ENCODE measurements at regions not wholly inside any gene's neighbourhood (a gene's known extent, or its start where the extent isn't known, plus 50 kb on each side); places are given as distances from the start of the nearest gene placed in this dataset.

- H3K4me3 ChIP-seq (ENCODE audit: low read depth, low read length): no peak overlapping the region
- H3K4me1 ChIP-seq (ENCODE audit: control insufficient read depth, insufficient read depth, low read length, unreplicated experiment): no peaks in the 10 kb centered on the region
- peaks cover 4% of the 10 kb centered on the region; the same call in 1 of the 2 replicates for H3K27me3 ChIP-seq (ENCODE audit: insufficient read depth, low read length)
- no peak overlapping the region for H2AFZ ChIP-seq (ENCODE audit: low read length, unreplicated experiment)
- no peaks in the 10 kb centered on the region for H3K79me2 ChIP-seq (ENCODE audit: control insufficient read depth, insufficient read depth, low read length, unreplicated experiment)
- H3K27ac ChIP-seq (ENCODE audit: low read depth, low read length): no peak overlapping the region
- H3K36me3 ChIP-seq (ENCODE audit: insufficient read depth, low read length): no peaks in the 10 kb centered on the region
Observed at GRCh38 chr17:34800661-34801060, 160.6 kb downstream of the CCT6B start.

GRCh38 chr17:34799751-34800150, 161.5 kb downstream of the CCT6B start:
- H3K79me2 ChIP-seq (ENCODE audit: control insufficient read depth, insufficient read depth, low read length, unreplicated experiment): no peaks in the 10 kb centered on the region
- no peaks in the 10 kb centered on the region for H3K36me3 ChIP-seq (ENCODE audit: insufficient read depth, low read length)
- no peaks in the 10 kb centered on the region for H3K4me1 ChIP-seq (ENCODE audit: control insufficient read depth, insufficient read depth, low read length, unreplicated experiment)
- no peak overlapping the region for H3K27ac ChIP-seq (ENCODE audit: low read depth, low read length)
- no peak overlapping the region for H2AFZ ChIP-seq (ENCODE audit: low read length, unreplicated experiment)
- no peak overlapping the region for H3K4me3 ChIP-seq (ENCODE audit: low read depth, low read length)
- H3K27me3 ChIP-seq (ENCODE audit: insufficient read depth, low read length): peaks cover 4% of the 10 kb centered on the region; the same call in 1 of the 2 replicates

- no peak overlapping the region for H3K27ac ChIP-seq (ENCODE audit: low read depth, low read length)
- peaks cover 4% of the 10 kb centered on the region; the same call in 1 of the 2 replicates for H3K27me3 ChIP-seq (ENCODE audit: insufficient read depth, low read length)
- H3K4me1 ChIP-seq (ENCODE audit: control insufficient read depth, insufficient read depth, low read length, unreplicated experiment): no peaks in the 10 kb centered on the region
- no peaks in the 10 kb centered on the region for H3K36me3 ChIP-seq (ENCODE audit: insufficient read depth, low read length)
- no peak overlapping the region for H2AFZ ChIP-seq (ENCODE audit: low read length, unreplicated experiment)
- no peaks in the 10 kb centered on the region for H3K79me2 ChIP-seq (ENCODE audit: control insufficient read depth, insufficient read depth, low read length, unreplicated experiment)
- H3K4me3 ChIP-seq (ENCODE audit: low read depth, low read length): no peak overlapping the region
Observed at GRCh38 chr17:34798581-34798980, 162.7 kb downstream of the CCT6B start.

GRCh38 chr17:34797720-34798119, 163.5 kb downstream of the CCT6B start:
- Histone ChIP-seq H3K27ac (ENCODE audit: low read depth, low read length) (no peak overlapping the region), H2AFZ (ENCODE audit: low read length, unreplicated experiment) (no peak overlapping the region), H3K36me3 (ENCODE audit: insufficient read depth, low read length) (no peaks in the 10 kb centered on the region), H3K4me1 (ENCODE audit: control insufficient read depth, insufficient read depth, low read length, unreplicated experiment) (no peaks in the 10 kb centered on the region), H3K4me3 (ENCODE audit: low read depth, low read length) (no peak overlapping the region), H3K27me3 (ENCODE audit: insufficient read depth, low read length) (peaks cover 4% of the 10 kb centered on the region; the same call in 1 of the 2 replicates), H3K79me2 (ENCODE audit: control insufficient read depth, insufficient read depth, low read length, unreplicated experiment) (no peaks in the 10 kb centered on the region)

- Histone ChIP-seq H3K36me3 (ENCODE audit: insufficient read depth, low read length) (no peaks in the 10 kb centered on the region), H3K27ac (ENCODE audit: low read depth, low read length) (no peak overlapping the region), H2AFZ (ENCODE audit: low read length, unreplicated experiment) (no peak overlapping the region), H3K4me3 (ENCODE audit: low read depth, low read length) (no peak overlapping the region), H3K27me3 (ENCODE audit: insufficient read depth, low read length) (no peaks in the 10 kb centered on the region), H3K79me2 (ENCODE audit: control insufficient read depth, insufficient read depth, low read length, unreplicated experiment) (no peaks in the 10 kb centered on the region), H3K4me1 (ENCODE audit: control insufficient read depth, insufficient read depth, low read length, unreplicated experiment) (no peaks in the 10 kb centered on the region)
Observed at GRCh38 chr17:34793231-34793908, 167.9 kb downstream of the CCT6B start.

GRCh38 chr17:34788696-34789095, 172.6 kb downstream of the CCT6B start:
- Histone ChIP-seq H3K79me2 (ENCODE audit: control insufficient read depth, insufficient read depth, low read length, unreplicated experiment) (no peaks in the 10 kb centered on the region), H3K27me3 (ENCODE audit: insufficient read depth, low read length) (no peaks in the 10 kb centered on the region), H3K36me3 (ENCODE audit: insufficient read depth, low read length) (no peaks in the 10 kb centered on the region), H3K4me1 (ENCODE audit: control insufficient read depth, insufficient read depth, low read length, unreplicated experiment) (no peaks in the 10 kb centered on the region), H3K27ac (ENCODE audit: low read depth, low read length) (no peak overlapping the region), H2AFZ (ENCODE audit: low read length, unreplicated experiment) (no peak overlapping the region), H3K4me3 (ENCODE audit: low read depth, low read length) (no peak overlapping the region)

GRCh38 chr17:34784526-34784925, 176.7 kb downstream of the CCT6B start:
- no peak overlapping the region for H3K27ac ChIP-seq (ENCODE audit: low read depth, low read length)
- no peaks in the 10 kb centered on the region for H3K4me1 ChIP-seq (ENCODE audit: control insufficient read depth, insufficient read depth, low read length, unreplicated experiment)
- no peaks in the 10 kb centered on the region for H3K36me3 ChIP-seq (ENCODE audit: insufficient read depth, low read length)
- no peaks in the 10 kb centered on the region for H3K27me3 ChIP-seq (ENCODE audit: insufficient read depth, low read length)
- no peaks in the 10 kb centered on the region for H3K79me2 ChIP-seq (ENCODE audit: control insufficient read depth, insufficient read depth, low read length, unreplicated experiment)
- no peak overlapping the region for H3K4me3 ChIP-seq (ENCODE audit: low read depth, low read length)
- no peak overlapping the region for H2AFZ ChIP-seq (ENCODE audit: low read length, unreplicated experiment)

GRCh38 chr17:34782271-34782670, 179.0 kb downstream of the CCT6B start:
- no peak overlapping the region for H3K27ac ChIP-seq (ENCODE audit: low read depth, low read length)

GRCh38 chr17:34781571-34782108, 179.6 kb downstream of the CCT6B start:
- no peak overlapping the region for H2AFZ ChIP-seq (ENCODE audit: low read length, unreplicated experiment)
- H3K79me2 ChIP-seq (ENCODE audit: control insufficient read depth, insufficient read depth, low read length, unreplicated experiment): no peaks in the 10 kb centered on the region
- 0 out of 2 replicates have a peak, but pooled peaks cover 6% of the 10 kb centered on the region for H3K27me3 ChIP-seq (ENCODE audit: insufficient read depth, low read length)
- H3K27ac ChIP-seq (ENCODE audit: low read depth, low read length): no peak overlapping the region
- H3K4me1 ChIP-seq (ENCODE audit: control insufficient read depth, insufficient read depth, low read length, unreplicated experiment): no peaks in the 10 kb centered on the region
- no peaks in the 10 kb centered on the region for H3K36me3 ChIP-seq (ENCODE audit: insufficient read depth, low read length)
- no peak overlapping the region for H3K4me3 ChIP-seq (ENCODE audit: low read depth, low read length)

More at GRCh38 chr17:34782271-34782670, 179.0 kb downstream of the CCT6B start:
- 0 out of 2 replicates have a peak, but pooled peaks cover under 1% of the 10 kb centered on the region for H3K27me3 ChIP-seq (ENCODE audit: insufficient read depth, low read length)
- no peaks in the 10 kb centered on the region for H3K4me1 ChIP-seq (ENCODE audit: control insufficient read depth, insufficient read depth, low read length, unreplicated experiment)
- no peaks in the 10 kb centered on the region for H3K79me2 ChIP-seq (ENCODE audit: control insufficient read depth, insufficient read depth, low read length, unreplicated experiment)
- H3K4me3 ChIP-seq (ENCODE audit: low read depth, low read length): no peak overlapping the region
- H3K36me3 ChIP-seq (ENCODE audit: insufficient read depth, low read length): no peaks in the 10 kb centered on the region
- H2AFZ ChIP-seq (ENCODE audit: low read length, unreplicated experiment): no peak overlapping the region

GRCh38 chr17:34781071-34781470, 180.2 kb downstream of the CCT6B start:
- no peak overlapping the region for H3K4me3 ChIP-seq (ENCODE audit: low read depth, low read length)
- no peaks in the 10 kb centered on the region for H3K79me2 ChIP-seq (ENCODE audit: control insufficient read depth, insufficient read depth, low read length, unreplicated experiment)
- peaks cover 12% of the 10 kb centered on the region; the same call in 1 of the 2 replicates for H3K27me3 ChIP-seq (ENCODE audit: insufficient read depth, low read length)
- no peaks in the 10 kb centered on the region for H3K36me3 ChIP-seq (ENCODE audit: insufficient read depth, low read length)
- no peak overlapping the region for H2AFZ ChIP-seq (ENCODE audit: low read length, unreplicated experiment)
- H3K4me1 ChIP-seq (ENCODE audit: control insufficient read depth, insufficient read depth, low read length, unreplicated experiment): no peaks in the 10 kb centered on the region
- no peak overlapping the region for H3K27ac ChIP-seq (ENCODE audit: low read depth, low read length)

- H3K4me3 ChIP-seq (ENCODE audit: low read depth, low read length): no peak overlapping the region
- no peak overlapping the region for H2AFZ ChIP-seq (ENCODE audit: low read length, unreplicated experiment)
- no peak overlapping the region for H3K27ac ChIP-seq (ENCODE audit: low read depth, low read length)
- H3K36me3 ChIP-seq (ENCODE audit: insufficient read depth, low read length): no peaks in the 10 kb centered on the region
- no peaks in the 10 kb centered on the region for H3K4me1 ChIP-seq (ENCODE audit: control insufficient read depth, insufficient read depth, low read length, unreplicated experiment)
- H3K27me3 ChIP-seq (ENCODE audit: insufficient read depth, low read length): peaks cover 12% of the 10 kb centered on the region
- no peaks in the 10 kb centered on the region for H3K79me2 ChIP-seq (ENCODE audit: control insufficient read depth, insufficient read depth, low read length, unreplicated experiment)
Observed at GRCh38 chr17:34780438-34780837, 180.8 kb downstream of the CCT6B start.

All from ACC112 (cell line).